ENCODE measurements at regions not wholly inside any gene's neighbourhood (a gene's known extent, or its start where the extent isn't known, plus 50 kb on each side); places are given as distances from the start of the nearest gene placed in this dataset.

DNA sequence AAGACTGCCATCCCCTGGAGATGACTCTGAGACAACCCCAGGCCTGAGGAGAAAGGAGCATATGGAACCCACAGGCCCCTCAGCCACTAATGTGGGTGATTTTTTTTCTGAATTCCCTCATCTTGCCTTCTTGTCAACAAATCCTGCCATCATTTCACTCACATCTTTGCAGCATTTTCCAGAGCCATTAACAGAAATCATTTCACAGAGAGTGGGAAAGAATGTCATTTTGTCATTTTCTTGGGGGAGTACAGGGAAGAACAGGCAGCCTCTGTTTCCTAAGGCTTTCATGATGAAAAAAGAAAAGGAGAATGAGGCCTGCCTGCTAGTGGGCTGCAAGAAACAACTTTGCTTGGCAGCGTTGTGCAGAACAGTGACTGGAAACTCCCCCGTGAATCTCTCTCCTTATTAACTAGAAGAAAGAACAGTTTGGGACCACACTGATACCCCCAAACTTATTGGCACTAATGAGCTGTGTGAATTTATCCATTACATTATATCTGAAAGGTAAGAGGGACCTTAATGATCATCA, 1464.6 kb upstream of the CELF4 start:
- TF ChIP-seq ZNF274 (IDR thresholded peaks at IDR 0.05; ENCODE audit: low read depth, low read length) (no peak), YY1 (IDR thresholded peaks at IDR 0.05; ENCODE audit: insufficient read depth, insufficient read length) (no peak), SUZ12 (IDR thresholded peaks at IDR 0.05; ENCODE audit: extremely low read depth, insufficient read depth, insufficient read length) (no peak)

Measured in NT2/D1 (cell line).